Vagina (tissue), 2 donors: ENCODE measurements at regions not wholly inside any gene's neighbourhood (a gene's known extent, or its start where the extent isn't known, plus 50 kb on each side); places are given as distances from the start of the nearest gene placed in this dataset.

Source experiments
- DNase-seq, 2 donors: peaks; one replicate each; pipeline ENCODE4 v3.0.0-alpha.2; 2017; ENCODE audit errors: extremely low spot score in 2 of 2
- H3K27ac ChIP-seq: fragments of 200-600 bp; sonication (generic); one replicate; pipeline ENCODE4 v1.5.1; 2019
- H3K27me3 ChIP-seq: fragments of 200-600 bp; sonication (generic); one replicate; pipeline ENCODE4 v1.5.1; 2019
- H3K36me3 ChIP-seq, 2 donors: fragments of 200-600 bp; sonication (generic); one replicate each; pipeline ENCODE4 v1.5.1; 2017 to 2019
- H3K4me1 ChIP-seq: fragments of 200-600 bp; sonication (generic); one replicate; pipeline ENCODE4 v1.5.1; 2019
- H3K4me3 ChIP-seq, 2 donors: fragments of 200-600 bp; sonication (generic); 1 replicate in 1 of 2; 2 replicates in 1 of 2; pipeline ENCODE4 v1.5.1; 2016 to 2019
- H3K9me3 ChIP-seq: fragments of 200-600 bp; sonication (generic); one replicate; pipeline ENCODE4 v1.5.1; 2019
- POLR2A ChIP-seq, 2 donors: fragments of 450-650 bp; IDR thresholded peaks; one replicate each; pipeline ENCODE4 v1.6.1; 2017; ENCODE audit warnings: antibody characterized with exemption in 2 of 2, mild to moderate bottlenecking in 2 of 2, moderate library complexity in 2 of 2
- POLR2AphosphoS5 ChIP-seq, 2 donors: sonication (generic); formaldehyde crosslinking; IDR thresholded peaks; one replicate each; pipeline ENCODE4 v1.9.0; 2017; ENCODE audit warnings: antibody characterized with exemption in 2 of 2, mild to moderate bottlenecking in 2 of 2, low read depth in 1 of 2; ENCODE audit not compliant: insufficient read depth in 1 of 2
- intact Hi-C: fragments of 100-400 bp; cut with DNase I; formaldehyde crosslinking; loops from one replicate; pipeline ENCODE4 v1.15.1; 2023
- TF ChIP-seq, protein P1 (sequence below), 3 experiments: fragments of 450-650 bp in 2 of 3; fragments of 200-600 bp in 1 of 3; sonication (generic) in 1 of 3; IDR thresholded peaks; one replicate each; pipeline ENCODE4 v1.5.1; 2017 to 2019; ENCODE audit warnings: antibody characterized with exemption in 3 of 3, mild to moderate bottlenecking in 2 of 3, moderate library complexity in 2 of 3

DNA sequence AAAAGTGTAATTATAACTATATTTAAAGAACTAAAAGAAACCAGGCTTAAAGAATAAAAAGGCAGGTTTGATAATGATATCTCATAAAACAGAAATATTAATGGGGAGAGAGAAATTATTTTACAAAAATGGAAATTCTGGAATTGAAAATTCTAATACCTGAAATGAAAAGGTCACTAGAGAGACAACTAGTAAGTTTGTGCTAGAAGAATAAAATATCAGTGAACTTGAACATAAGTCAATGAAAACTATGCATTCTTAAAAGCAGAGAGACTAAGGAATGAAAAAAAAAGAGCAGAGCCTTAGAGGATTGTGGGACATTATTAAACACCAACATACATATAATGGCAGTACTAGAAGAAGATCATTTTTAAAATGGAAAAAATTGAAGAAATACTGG, 1475.0 kb upstream of the ZEB2 start:
- H3K4me1 ChIP-seq, result no peaks in the 10 kb centered on the region

DNA sequence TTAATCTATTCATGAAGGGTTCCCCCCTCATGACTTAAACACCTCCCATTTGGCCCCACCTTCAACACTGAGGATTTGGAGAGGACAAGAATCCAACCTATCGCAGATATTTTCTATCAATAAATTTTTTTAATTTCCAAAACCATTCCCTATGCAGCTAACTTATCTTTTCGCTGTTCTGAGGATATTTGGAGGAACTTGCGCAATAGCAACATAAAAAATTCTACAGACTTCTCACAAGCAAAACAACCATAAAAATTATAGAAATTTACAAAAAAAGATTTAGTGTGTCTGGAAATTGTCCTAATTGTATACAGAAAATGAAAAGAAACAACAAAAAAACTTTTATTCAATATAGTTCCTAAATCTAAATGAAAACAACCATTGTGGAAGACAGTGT, 1472.7 kb upstream of the ZEB2 start:
- Histone ChIP-seq H3K4me3 (no peak overlapping the region), H3K9me3 (peaks cover 11% of the 10 kb centered on the region), H3K4me1 (no peaks in the 10 kb centered on the region), H3K36me3 (no peaks in the 10 kb centered on the region), H3K27ac (no peak overlapping the region), H3K27me3 (no peaks in the 10 kb centered on the region)
- no peak for DNase-seq
- TF ChIP-seq POLR2AphosphoS5 (IDR thresholded peaks at IDR 0.05; ENCODE audit: insufficient read depth in 1 of 2, low read depth in 1 of 2) (no peak), POLR2A (IDR thresholded peaks at IDR 0.05) (no peak)
- TF ChIP-seq, protein P1, sequence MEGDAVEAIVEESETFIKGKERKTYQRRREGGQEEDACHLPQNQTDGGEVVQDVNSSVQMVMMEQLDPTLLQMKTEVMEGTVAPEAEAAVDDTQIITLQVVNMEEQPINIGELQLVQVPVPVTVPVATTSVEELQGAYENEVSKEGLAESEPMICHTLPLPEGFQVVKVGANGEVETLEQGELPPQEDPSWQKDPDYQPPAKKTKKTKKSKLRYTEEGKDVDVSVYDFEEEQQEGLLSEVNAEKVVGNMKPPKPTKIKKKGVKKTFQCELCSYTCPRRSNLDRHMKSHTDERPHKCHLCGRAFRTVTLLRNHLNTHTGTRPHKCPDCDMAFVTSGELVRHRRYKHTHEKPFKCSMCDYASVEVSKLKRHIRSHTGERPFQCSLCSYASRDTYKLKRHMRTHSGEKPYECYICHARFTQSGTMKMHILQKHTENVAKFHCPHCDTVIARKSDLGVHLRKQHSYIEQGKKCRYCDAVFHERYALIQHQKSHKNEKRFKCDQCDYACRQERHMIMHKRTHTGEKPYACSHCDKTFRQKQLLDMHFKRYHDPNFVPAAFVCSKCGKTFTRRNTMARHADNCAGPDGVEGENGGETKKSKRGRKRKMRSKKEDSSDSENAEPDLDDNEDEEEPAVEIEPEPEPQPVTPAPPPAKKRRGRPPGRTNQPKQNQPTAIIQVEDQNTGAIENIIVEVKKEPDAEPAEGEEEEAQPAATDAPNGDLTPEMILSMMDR (IDR thresholded peaks at IDR 0.05), result no peak
- intact Hi-C loops, result no loop called here

More for the DNA sequence above, 1475.0 kb upstream of the ZEB2 start:
- TF ChIP-seq POLR2AphosphoS5 (IDR thresholded peaks at IDR 0.05; ENCODE audit: insufficient read depth in 1 of 2, low read depth in 1 of 2), result no peak
- TF ChIP-seq, protein P1 (IDR thresholded peaks at IDR 0.05), result no peak
- TF ChIP-seq POLR2A (IDR thresholded peaks at IDR 0.05), result no peak
- Histone ChIP-seq H3K9me3 (peaks cover 11% of the 10 kb centered on the region), H3K27ac (no peak overlapping the region), H3K36me3 (no peaks in the 10 kb centered on the region), H3K27me3 (no peaks in the 10 kb centered on the region), H3K4me3 (no peak overlapping the region)
- intact Hi-C loops, result no loop called here
- no peak for DNase-seq

DNA sequence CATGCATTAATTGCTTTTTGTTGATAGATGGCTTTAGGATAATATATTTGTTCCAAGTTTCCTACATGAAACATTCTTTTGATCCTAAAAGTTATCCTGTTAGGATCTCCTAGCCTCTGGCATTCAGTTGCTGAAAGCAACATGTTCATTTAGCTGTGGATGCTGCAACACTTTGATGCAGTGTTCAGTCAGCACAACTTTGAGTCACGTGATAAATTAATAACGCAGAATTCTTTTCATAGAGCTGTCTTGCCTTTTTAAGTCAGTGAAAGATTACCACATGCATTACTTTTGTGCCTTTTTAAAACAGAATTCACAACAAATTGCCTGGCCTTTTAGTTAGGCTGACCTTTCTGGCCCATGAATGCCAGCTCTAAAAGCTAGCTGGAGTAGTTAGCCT, 1467.9 kb upstream of the ZEB2 start:
- Histone ChIP-seq H3K27me3 (no peaks in the 10 kb centered on the region), H3K4me3 (no peak overlapping the region), H3K9me3 (no peaks in the 10 kb centered on the region), H3K36me3 (no peaks in the 10 kb centered on the region), H3K4me1 (no peaks in the 10 kb centered on the region), H3K27ac (no peak overlapping the region)
- intact Hi-C loops, result no loop called here
- no peak for DNase-seq
- TF ChIP-seq POLR2AphosphoS5 (IDR thresholded peaks at IDR 0.05; ENCODE audit: insufficient read depth in 1 of 2, low read depth in 1 of 2) (no peak), POLR2A (IDR thresholded peaks at IDR 0.05) (no peak)
- TF ChIP-seq, protein P1 (IDR thresholded peaks at IDR 0.05), result no peak

DNA sequence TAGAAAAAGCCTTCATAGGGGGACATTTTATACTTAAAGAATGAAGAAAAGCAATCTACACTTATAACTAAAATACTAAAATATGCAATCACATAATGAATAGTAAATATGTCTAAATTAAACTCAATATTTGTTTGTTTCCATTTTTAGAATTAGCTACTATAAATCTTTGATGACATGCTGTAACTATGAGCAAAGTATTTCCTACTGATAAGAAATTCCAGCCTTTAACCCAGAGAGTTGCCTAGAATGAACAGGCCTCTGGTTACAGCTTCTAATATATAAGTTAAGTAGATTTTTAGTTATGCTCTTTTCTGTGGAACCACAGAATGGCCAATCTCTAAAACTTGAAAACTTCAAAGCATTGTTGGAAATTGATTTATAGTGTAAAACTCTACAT, 1465.6 kb upstream of the ZEB2 start:
- no peaks in the 10 kb centered on the region for H3K4me1 ChIP-seq

DNA sequence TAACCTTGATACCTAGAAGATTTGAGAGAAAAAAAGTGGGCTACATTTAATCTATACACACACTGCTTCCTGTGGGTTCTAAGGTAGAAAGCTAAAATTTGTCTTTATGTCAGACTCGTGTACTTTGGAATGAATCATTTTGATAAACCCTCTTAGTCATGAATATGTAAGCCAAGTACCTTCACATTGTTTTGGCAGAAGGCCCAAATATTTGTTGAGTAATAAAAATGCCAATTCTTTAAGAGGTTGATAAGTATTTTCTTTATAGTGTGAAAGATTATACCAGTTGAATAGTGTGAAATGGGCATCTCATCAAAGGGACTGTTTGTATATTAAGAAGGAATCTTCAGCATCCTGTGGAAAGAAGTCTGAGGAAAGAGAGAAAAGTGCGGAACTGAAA, 1464.7 kb upstream of the ZEB2 start:
- no peak for DNase-seq

More for the DNA sequence above, 1465.6 kb upstream of the ZEB2 start:
- no peaks in the 10 kb centered on the region for H3K9me3 ChIP-seq
- no peaks in the 10 kb centered on the region for H3K36me3 ChIP-seq
- no peak overlapping the region for H3K27ac ChIP-seq
- TF ChIP-seq, protein P1 (IDR thresholded peaks at IDR 0.05), result no peak
- TF ChIP-seq POLR2AphosphoS5 (IDR thresholded peaks at IDR 0.05; ENCODE audit: insufficient read depth in 1 of 2, low read depth in 1 of 2) (no peak), POLR2A (IDR thresholded peaks at IDR 0.05) (no peak)
- H3K4me3 ChIP-seq, result no peak overlapping the region
- no peak for DNase-seq
- H3K27me3 ChIP-seq, result no peaks in the 10 kb centered on the region
- intact Hi-C loops, result no loop called here

More for the DNA sequence above, 1464.7 kb upstream of the ZEB2 start:
- Histone ChIP-seq H3K9me3 (no peaks in the 10 kb centered on the region), H3K4me3 (no peak overlapping the region), H3K27me3 (no peaks in the 10 kb centered on the region), H3K27ac (no peak overlapping the region), H3K36me3 (no peaks in the 10 kb centered on the region), H3K4me1 (no peaks in the 10 kb centered on the region)
- TF ChIP-seq POLR2AphosphoS5 (IDR thresholded peaks at IDR 0.05; ENCODE audit: insufficient read depth in 1 of 2, low read depth in 1 of 2) (no peak), POLR2A (IDR thresholded peaks at IDR 0.05) (no peak)
- TF ChIP-seq, protein P1 (IDR thresholded peaks at IDR 0.05), result no peak
- intact Hi-C loops, result no loop called here
